H9 (cell line): ENCODE measurements at regions not wholly inside any gene's neighbourhood (a gene's known extent, or its start where the extent isn't known, plus 50 kb on each side); places are given as distances from the start of the nearest gene placed in this dataset.

ENCODE experiments used
- DNase-seq: peaks from one replicate; pipeline ENCODE4 v3.0.0-alpha.2; 2017
- H2AFZ ChIP-seq: one replicate; pipeline ENCODE4 v1.6.1; 2013; ENCODE audit warnings: mild to moderate bottlenecking, low read length, control low read depth, moderate library complexity
- H2AK5ac ChIP-seq: 2 replicates; pipeline ENCODE4 v1.6.1; 2013; ENCODE audit warnings: low read length, control low read depth, mixed read lengths; ENCODE audit not compliant: insufficient read length
- H2BK120ac ChIP-seq: one replicate; pipeline ENCODE4 v1.6.1; 2013; ENCODE audit warnings: low read depth, mild to moderate bottlenecking, low read length, control low read depth, inconsistent platforms; ENCODE audit not compliant: poor library complexity, severe bottlenecking
- H2BK12ac ChIP-seq: 2 replicates; pipeline ENCODE4 v1.6.1; 2013; ENCODE audit warnings: low read length, control low read depth, mixed read lengths, low read depth; ENCODE audit not compliant: insufficient read length
- H2BK15ac ChIP-seq: 2 replicates; pipeline ENCODE4 v1.6.1; 2013; ENCODE audit warnings: low read depth, low read length, control low read depth
- H2BK20ac ChIP-seq: one replicate; pipeline ENCODE4 v1.6.1; 2013; ENCODE audit warnings: low read depth, mild to moderate bottlenecking, low read length, control low read depth, inconsistent platforms; ENCODE audit not compliant: poor library complexity, severe bottlenecking
- H2BK5ac ChIP-seq: 2 replicates; pipeline ENCODE4 v1.6.1; 2013; ENCODE audit warnings: low read length, control low read depth, mixed read lengths; ENCODE audit not compliant: insufficient read length
- H3K14ac ChIP-seq: 2 replicates; pipeline ENCODE4 v1.6.1; 2013; ENCODE audit warnings: low read length, control low read depth; ENCODE audit not compliant: insufficient read depth
- H3K18ac ChIP-seq: 2 replicates; pipeline ENCODE4 v1.6.1; 2013; ENCODE audit warnings: low read depth, mild to moderate bottlenecking, mixed read lengths, low read length, control low read depth; ENCODE audit not compliant: insufficient read length
- H3K23ac ChIP-seq: 2 replicates; pipeline ENCODE4 v1.6.1; 2013; ENCODE audit warnings: low read length, control low read depth, mixed read lengths, low read depth; ENCODE audit not compliant: insufficient read length
- H3K23me2 ChIP-seq: 2 replicates; pipeline ENCODE4 v1.6.1; 2013; ENCODE audit warnings: low read depth, mild to moderate bottlenecking, mixed read lengths, low read length, control low read depth; ENCODE audit not compliant: insufficient read length, poor library complexity, severe bottlenecking
- H3K27ac ChIP-seq: 2 replicates; pipeline ENCODE4 v1.5.1; 2013; ENCODE audit warnings: low read length, control low read depth, mixed read lengths, low read depth; ENCODE audit not compliant: insufficient read length
- H3K27me3 ChIP-seq: 2 replicates; pipeline ENCODE4 v1.6.1; 2013; ENCODE audit warnings: low read length, control low read depth, inconsistent platforms; ENCODE audit not compliant: insufficient read depth
- H3K4ac ChIP-seq: 2 replicates; pipeline ENCODE4 v1.6.1; 2013; ENCODE audit warnings: low read depth, mild to moderate bottlenecking, control low read depth, inconsistent platforms, low read length, moderate library complexity
- H3K4me1 ChIP-seq: 2 replicates; pipeline ENCODE4 v1.6.1; 2013; ENCODE audit warnings: low read length, control low read depth, inconsistent platforms; ENCODE audit not compliant: insufficient read depth
- H3K4me2 ChIP-seq: 2 replicates; pipeline ENCODE4 v1.6.1; 2013; ENCODE audit warnings: low read length, control low read depth, mixed read lengths; ENCODE audit not compliant: insufficient read length, insufficient read depth
- H3K56ac ChIP-seq: 2 replicates; pipeline ENCODE4 v1.6.1; 2013; ENCODE audit warnings: low read depth, mild to moderate bottlenecking, mixed read lengths, low read length, control low read depth; ENCODE audit not compliant: insufficient read length
- H3K79me1 ChIP-seq: 2 replicates; pipeline ENCODE4 v1.6.1; 2013; ENCODE audit warnings: low read depth, mild to moderate bottlenecking, moderate library complexity, low read length, control low read depth, inconsistent platforms; ENCODE audit not compliant: insufficient read depth, poor library complexity, severe bottlenecking
- H3K79me2 ChIP-seq: 2 replicates; pipeline ENCODE4 v1.6.1; 2013; ENCODE audit warnings: low read length, control low read depth, inconsistent platforms; ENCODE audit not compliant: insufficient read depth
- H3K9ac ChIP-seq: 2 replicates; pipeline ENCODE4 v1.6.1; 2013; ENCODE audit warnings: low read length, control low read depth, mixed read lengths; ENCODE audit not compliant: insufficient read length; ENCODE audit errors: extremely low read depth
- H3K9me3 ChIP-seq: one replicate; pipeline ENCODE4 v1.6.1; 2013; ENCODE audit warnings: low read depth, low read length, inconsistent platforms; ENCODE audit not compliant: control insufficient read depth
- H3T11ph ChIP-seq: one replicate; pipeline ENCODE4 v1.6.1; 2013; ENCODE audit warnings: mild to moderate bottlenecking, low read length, control low read depth, inconsistent platforms
- H4K20me1 ChIP-seq: one replicate; pipeline ENCODE4 v1.6.1; 2013; ENCODE audit not compliant: control insufficient read depth, insufficient read length, insufficient read depth
- H4K5ac ChIP-seq: 2 replicates; pipeline ENCODE4 v1.6.1; 2013; ENCODE audit warnings: low read depth, mild to moderate bottlenecking, mixed read lengths, low read length, control low read depth; ENCODE audit not compliant: insufficient read length
- H4K8ac ChIP-seq: replicated peaks from 2 replicates; pipeline ENCODE4 v1.6.1; 2013; ENCODE audit warnings: low read length, control low read depth, mixed read lengths, low read depth; ENCODE audit not compliant: insufficient read length
- H4K91ac ChIP-seq: 2 replicates; pipeline ENCODE4 v1.6.1; 2013; ENCODE audit warnings: low read depth, mild to moderate bottlenecking, moderate library complexity, mixed read lengths, low read length, control low read depth; ENCODE audit not compliant: insufficient read length
- H3K27ac Mint-ChIP-seq, 3 experiments: 2 replicates in 2 of 3; 3 replicates in 1 of 3; pipeline ENCODE4 v1.8.0; 2020 to 2021; ENCODE audit warnings: mixed read lengths in 3 of 3, mild to moderate bottlenecking in 1 of 3, moderate library complexity in 1 of 3
- H3K27me3 Mint-ChIP-seq: 2 replicates; pipeline ENCODE4 v1.8.0; 2021; ENCODE audit warnings: low read depth, mild to moderate bottlenecking, moderate library complexity, mixed read lengths
- H3K36me3 Mint-ChIP-seq, 3 experiments: 2 replicates in 2 of 3; 3 replicates in 1 of 3; pipeline ENCODE4 v1.8.0; 2020 to 2021; ENCODE audit warnings: low read depth in 3 of 3, mixed read lengths in 3 of 3; ENCODE audit not compliant: insufficient read depth in 1 of 3
- H3K4me1 Mint-ChIP-seq, 2 experiments: 2 replicates each; pipeline ENCODE4 v1.8.0; 2020; ENCODE audit warnings: mixed read lengths in 2 of 2
- H3K4me3 Mint-ChIP-seq, 2 experiments: 2 replicates in 1 of 2; 3 replicates in 1 of 2; pipeline ENCODE4 v1.8.0; 2020 to 2021; ENCODE audit warnings: mild to moderate bottlenecking in 2 of 2, mixed read lengths in 2 of 2, moderate library complexity in 1 of 2
- H3K9me3 Mint-ChIP-seq, 2 experiments: 2 replicates in 1 of 2; 3 replicates in 1 of 2; pipeline ENCODE4 v1.8.0; 2020; ENCODE audit warnings: mild to moderate bottlenecking in 2 of 2, mixed read lengths in 2 of 2, moderate library complexity in 1 of 2
- WGBS: extraction: QIAGEN DNeasy Blood & Tissue Kit; methylation state at CpG from one replicate; pipeline ENCODE4 v1.1.7; 2013; ENCODE audit warnings: missing lambda C conversion rate, low lambda C conversion rate, mixed read lengths; ENCODE audit not compliant: insufficient read length; ENCODE audit errors: extremely low coverage; 5-methylcytosine and 5-hydroxymethylcytosine counted together
- TF ChIP-seq, protein P1 (sequence below): fragments of 200-600 bp; sonication (generic); conservative IDR thresholded peaks from 3 replicates; pipeline ENCODE4 v1.8.0; 2021; ENCODE audit warnings: antibody characterized with exemption, mild to moderate bottlenecking

DNA sequence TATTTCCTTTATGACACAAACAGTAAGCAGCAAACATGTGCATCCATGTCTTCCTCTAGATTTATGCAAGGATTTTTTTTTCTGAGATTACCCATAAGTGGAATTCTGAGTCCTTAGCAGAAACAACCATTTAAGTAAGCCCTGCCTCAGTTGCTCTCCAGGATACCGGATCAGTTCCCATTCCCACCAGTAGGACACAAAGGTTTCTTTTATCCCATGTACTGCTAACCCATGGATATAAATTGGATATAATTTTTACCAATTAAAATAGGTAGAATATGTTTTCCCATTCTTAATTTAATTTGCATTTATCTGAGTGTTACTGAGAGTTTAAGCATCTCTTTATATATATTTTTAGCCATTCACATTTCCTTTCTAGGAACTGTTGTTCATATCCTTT, 280.9 kb downstream of the FGFR2 start:
- Histone ChIP-seq H2BK12ac (no peak overlapping the region), H3T11ph (no peak overlapping the region), H3K9ac (no peak overlapping the region), H3K79me1 (no peaks in the 10 kb centered on the region), H3K4me1 (no peaks in the 10 kb centered on the region), H3K4me2 (no peak overlapping the region), H2AFZ (no peak overlapping the region), H3K18ac (no peak overlapping the region), H2BK15ac (no peak overlapping the region), H2BK5ac (no peak overlapping the region), H4K91ac (no peak overlapping the region), H3K9me3 (no peaks in the 10 kb centered on the region), H3K56ac (no peak overlapping the region), H3K79me2 (no peaks in the 10 kb centered on the region), H4K8ac (no peak overlapping the region), H4K5ac (no peak overlapping the region), H2AK5ac (no peak overlapping the region), H2BK120ac (no peak overlapping the region), H3K27me3 (no peaks in the 10 kb centered on the region), H3K23me2 (no peaks in the 10 kb centered on the region), H3K23ac (no peak overlapping the region), H3K27ac (no peak overlapping the region), H2BK20ac (no peak overlapping the region), H4K20me1 (no peaks in the 10 kb centered on the region), H3K4ac (no peak overlapping the region), H3K14ac (no peak overlapping the region)
- H3K36me3 Mint-ChIP-seq = peaks cover 0 to 6% (median 0%) of the 10 kb centered on the region in 3 experiments; a peak in 1 of 7 replicates
- no peaks in the 10 kb centered on the region for H3K27me3 Mint-ChIP-seq
- H3K27ac Mint-ChIP-seq = no peak overlapping the region
- TF ChIP-seq, protein P1, sequence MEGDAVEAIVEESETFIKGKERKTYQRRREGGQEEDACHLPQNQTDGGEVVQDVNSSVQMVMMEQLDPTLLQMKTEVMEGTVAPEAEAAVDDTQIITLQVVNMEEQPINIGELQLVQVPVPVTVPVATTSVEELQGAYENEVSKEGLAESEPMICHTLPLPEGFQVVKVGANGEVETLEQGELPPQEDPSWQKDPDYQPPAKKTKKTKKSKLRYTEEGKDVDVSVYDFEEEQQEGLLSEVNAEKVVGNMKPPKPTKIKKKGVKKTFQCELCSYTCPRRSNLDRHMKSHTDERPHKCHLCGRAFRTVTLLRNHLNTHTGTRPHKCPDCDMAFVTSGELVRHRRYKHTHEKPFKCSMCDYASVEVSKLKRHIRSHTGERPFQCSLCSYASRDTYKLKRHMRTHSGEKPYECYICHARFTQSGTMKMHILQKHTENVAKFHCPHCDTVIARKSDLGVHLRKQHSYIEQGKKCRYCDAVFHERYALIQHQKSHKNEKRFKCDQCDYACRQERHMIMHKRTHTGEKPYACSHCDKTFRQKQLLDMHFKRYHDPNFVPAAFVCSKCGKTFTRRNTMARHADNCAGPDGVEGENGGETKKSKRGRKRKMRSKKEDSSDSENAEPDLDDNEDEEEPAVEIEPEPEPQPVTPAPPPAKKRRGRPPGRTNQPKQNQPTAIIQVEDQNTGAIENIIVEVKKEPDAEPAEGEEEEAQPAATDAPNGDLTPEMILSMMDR = peak; percentile 37; the same call in 1 of the 3 replicates
- H3K4me3 Mint-ChIP-seq = no peak overlapping the region
- no CpG with 5 or more reads among the region's 1 CpG for whole genome bisulfite sequencing
- DNase-seq = no peak
- H3K4me1 Mint-ChIP-seq = peaks cover 19 to 20% of the 10 kb centered on the region in 2 experiments
- H3K9me3 Mint-ChIP-seq = peaks cover 2 to 3% of the 10 kb centered on the region in 2 experiments; a peak in 3 of 5 replicates
